GM18909 (cell line): ENCODE measurements at regions not wholly inside any gene's neighbourhood (a gene's known extent, or its start where the extent isn't known, plus 50 kb on each side); places are given as distances from the start of the nearest gene placed in this dataset.

Source experiments
- ATAC-seq: cut with Tn5 transposase; IDR thresholded peaks from one replicate; pipeline ENCODE4 v1.9.1; 2021; ENCODE audit warnings: mild to moderate bottlenecking; ENCODE audit not compliant: unreplicated experiment, poor library complexity

DNA sequence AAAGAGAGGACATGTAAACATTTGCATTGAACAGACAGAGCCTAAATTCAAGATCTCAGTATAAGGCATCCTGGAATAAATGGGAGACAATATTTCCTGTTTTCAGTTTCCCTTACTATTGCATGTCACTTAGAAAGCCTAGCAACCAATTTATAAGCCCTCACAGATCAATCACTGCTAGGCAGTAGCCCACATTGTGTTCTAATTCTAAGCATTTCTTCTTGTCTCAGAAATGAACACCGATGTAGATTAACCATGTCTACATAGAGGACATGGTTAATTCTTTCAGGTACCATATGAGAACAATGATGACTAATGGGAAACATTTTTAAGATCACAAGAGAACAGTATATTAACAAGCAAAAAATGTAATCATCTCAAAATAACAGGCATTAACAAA lies 79.6 kb upstream of the HMHB1 start:
- no peak for ATAC-seq

DNA sequence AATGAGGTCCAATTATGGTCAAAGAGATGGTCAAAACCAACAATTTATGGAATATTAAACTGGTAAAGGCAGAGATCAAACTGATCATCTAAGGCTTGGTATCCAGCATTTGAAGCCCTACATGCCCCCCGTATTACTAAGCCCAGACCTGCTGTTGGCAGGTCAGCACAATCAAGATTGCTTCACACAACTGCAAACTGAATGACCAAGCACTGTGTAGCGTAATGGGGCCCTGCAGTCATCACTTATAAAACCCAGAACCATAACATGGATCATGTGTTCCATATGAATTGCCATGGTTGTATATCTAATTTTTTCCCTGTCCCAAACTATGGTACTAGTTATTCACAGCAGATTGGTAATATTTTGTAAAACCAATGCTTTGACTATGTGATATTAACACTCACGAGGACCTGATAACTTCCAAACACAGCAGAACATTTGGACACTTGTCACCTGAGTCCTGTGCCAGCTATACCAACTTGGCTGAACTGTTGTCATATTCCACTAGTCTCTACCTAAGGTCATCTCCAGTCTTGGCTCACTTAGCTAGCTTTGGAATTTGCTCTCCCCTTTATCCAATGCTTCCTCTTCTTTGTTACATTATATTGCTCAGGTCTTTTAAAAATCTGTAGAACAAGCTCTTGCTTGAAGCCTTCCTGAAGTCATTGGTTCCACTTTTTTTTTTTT lies 81.7 kb upstream of the HMHB1 start:
- no peak for ATAC-seq

DNA sequence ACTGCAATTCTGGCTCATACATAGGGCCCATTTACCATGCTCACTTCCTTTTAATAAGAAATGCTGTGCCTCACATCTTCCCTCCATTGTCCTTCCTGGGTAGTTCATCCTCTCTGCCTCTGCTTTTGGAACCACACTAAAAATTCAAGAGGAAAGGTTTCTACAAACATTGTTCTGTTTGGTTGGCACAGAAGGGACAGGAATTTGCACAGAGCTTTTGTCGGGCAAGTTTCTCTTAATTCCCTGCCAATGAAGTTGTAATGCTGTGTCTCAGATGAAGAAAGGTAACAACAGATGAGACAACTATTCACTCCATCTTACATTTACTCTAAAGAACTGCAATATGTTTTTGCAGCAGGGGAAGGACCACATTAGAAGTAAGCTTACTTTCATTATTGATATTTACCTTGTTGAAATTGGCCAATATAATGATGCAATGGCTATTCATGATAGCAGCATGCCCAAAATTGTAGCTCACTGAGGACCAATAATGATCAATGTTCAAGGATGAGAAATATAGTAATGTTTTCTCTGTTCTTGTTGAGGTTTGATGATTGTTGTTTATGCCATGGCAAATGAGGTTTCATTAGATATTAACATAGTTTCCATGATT lies 82.5 kb upstream of the HMHB1 start:
- no peak for ATAC-seq

DNA sequence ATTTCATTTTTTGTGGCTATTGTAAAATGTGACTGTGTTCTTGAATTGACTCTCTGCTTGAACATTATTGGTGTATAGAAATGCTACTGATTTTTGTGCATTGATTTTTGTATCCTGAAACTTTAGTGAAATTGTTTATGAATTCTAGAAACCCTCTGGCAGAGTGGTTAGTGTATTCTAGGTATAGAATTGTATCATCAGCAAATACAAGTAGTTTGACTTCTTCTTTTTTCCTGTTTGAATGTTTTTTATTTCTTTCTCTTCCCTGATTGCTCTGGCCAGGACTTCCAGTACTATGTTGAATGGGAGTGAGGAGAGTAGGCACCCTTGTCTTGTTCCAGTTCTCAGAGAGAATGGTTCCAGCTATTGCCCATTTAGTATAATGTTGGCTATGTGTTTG lies 88.8 kb upstream of the HMHB1 start:
- ATAC-seq, result no peak

DNA sequence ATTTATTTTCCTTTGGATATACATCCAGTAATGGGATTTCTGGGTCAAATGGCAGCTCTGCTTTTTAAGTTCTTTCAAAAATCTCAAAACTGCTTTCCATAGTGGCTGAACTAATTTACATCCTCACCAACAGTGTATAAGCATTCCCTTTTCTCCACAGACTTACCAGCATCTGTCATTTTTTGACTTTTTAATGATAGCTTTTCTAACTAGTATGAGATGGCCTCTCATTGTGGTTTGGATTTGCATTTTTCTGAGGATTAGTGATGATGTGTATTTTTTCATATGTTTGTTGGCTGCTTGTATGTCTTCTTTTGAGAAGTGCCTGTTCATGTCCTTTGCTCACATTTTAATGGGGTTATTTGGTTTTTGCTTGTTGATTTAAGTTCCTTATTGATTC lies 90.0 kb upstream of the HMHB1 start:
- ATAC-seq, result no peak

- ATAC-seq, result no peak
Measured at GRCh38 chr5:143720689-143721088, 91.3 kb upstream of the HMHB1 start.

- no peak for ATAC-seq
Measured at GRCh38 chr5:143717400-143717799, 94.6 kb upstream of the HMHB1 start.

DNA sequence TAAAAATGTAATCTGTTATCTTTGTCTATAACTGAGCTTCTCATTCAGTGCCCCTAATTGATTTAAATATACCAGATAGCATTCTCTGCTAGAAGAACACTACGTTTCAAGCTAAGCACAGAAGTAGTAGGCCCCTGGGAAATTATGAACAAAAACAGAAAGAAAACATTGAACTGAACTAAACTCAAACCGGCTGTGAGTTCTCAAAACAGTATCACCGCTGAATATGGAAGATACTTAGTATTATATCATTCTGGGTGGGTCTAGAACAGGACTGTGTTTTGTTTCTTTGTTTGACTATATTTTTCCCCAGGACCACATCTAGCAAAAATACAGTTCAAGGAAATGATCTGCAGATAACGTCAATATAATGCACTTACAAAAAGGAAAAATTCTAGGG lies 95.1 kb upstream of the HMHB1 start:
- ATAC-seq, result no peak

- ATAC-seq, result no peak
Measured at GRCh38 chr5:143715616-143716015, 96.3 kb upstream of the HMHB1 start.

GRCh38 chr5:143714629-143715028 lies 97.3 kb upstream of the HMHB1 start:
- no peak for ATAC-seq

- no peak for ATAC-seq
Measured at GRCh38 chr5:143713047-143714003, 98.6 kb upstream of the HMHB1 start.

- ATAC-seq, result no peak
Measured at GRCh38 chr5:143708672-143709071, 103.3 kb upstream of the HMHB1 start.

GRCh38 chr5:143707806-143708205 lies 104.2 kb upstream of the HMHB1 start:
- no peak for ATAC-seq

DNA sequence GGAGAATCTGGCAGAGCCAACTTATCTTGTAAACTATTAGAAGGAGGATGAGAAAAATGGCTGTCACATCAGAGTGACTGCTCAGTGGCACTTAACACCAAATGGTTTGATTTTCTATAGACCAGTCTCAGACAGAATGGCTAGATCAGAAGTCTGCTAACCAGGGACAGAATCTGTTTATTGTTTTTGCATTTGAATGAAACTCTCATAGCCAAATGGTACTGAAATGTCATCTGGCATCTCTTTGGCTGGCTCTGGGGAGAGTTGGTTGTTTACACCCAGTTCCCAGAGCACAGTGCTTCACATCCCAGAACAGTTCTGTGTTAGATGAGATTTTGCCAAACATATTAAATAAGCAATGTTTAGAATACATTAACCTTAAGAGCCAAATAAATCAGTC lies 106.6 kb upstream of the HMHB1 start:
- ATAC-seq, result no peak

DNA sequence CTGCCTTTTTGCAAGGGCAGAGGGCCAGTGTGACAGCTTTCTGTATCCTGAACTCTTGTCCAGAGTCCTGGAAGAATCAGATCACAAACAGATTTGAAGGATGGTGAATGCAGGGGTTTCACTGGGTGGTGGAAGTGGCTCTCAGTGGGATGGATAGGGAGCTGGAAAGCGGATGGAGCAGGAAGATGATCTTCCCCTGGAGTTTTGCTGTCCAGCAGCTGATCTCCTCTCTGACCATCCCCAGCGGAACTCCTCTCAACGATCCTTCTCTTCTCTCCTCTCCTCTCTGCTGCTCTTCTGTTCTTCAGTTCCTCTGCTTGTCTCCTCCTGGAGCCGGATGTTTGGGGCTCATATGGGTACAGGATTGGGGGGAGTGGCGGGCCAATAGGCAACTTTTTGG lies 108.3 kb upstream of the HMHB1 start:
- no peak for ATAC-seq

DNA sequence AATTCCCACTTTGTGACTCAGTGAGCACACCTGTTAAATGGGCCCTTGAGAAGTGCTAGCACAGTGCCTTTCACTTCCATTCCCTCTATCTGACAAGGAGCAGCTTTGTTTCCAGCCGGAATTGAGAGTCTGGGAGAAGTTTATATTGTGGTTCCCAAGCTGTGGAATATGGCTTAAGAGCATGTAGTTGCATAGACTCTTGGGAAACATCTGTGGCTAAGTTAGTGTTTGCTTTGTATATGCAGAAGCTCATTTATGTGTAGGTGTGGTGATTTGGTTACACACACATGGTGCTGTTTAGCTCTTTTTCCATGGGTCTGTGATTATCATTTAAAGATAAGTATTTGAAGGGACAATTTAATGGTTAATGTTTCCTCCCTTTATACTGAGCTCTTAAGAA lies 110.5 kb upstream of the HMHB1 start:
- no peak for ATAC-seq

DNA sequence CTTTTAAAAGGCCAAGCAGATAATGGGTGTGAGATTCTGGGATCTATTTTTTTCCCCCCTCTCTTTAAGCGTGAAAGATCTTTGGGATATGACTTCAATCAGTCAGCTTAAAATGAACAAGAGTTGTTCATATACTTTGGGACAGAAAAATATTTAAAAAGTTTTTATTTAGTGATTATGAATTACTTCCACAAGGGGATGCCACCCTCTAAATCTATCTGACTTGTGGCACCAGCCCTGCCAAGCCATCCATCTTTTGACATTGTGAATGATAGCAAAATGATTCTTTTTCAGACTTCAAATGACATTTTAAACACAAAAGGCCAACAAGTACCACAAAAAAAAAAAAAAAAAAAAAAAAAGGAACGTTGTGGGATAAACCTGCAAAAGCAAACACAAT lies 111.0 kb upstream of the HMHB1 start:
- ATAC-seq, result no peak

DNA sequence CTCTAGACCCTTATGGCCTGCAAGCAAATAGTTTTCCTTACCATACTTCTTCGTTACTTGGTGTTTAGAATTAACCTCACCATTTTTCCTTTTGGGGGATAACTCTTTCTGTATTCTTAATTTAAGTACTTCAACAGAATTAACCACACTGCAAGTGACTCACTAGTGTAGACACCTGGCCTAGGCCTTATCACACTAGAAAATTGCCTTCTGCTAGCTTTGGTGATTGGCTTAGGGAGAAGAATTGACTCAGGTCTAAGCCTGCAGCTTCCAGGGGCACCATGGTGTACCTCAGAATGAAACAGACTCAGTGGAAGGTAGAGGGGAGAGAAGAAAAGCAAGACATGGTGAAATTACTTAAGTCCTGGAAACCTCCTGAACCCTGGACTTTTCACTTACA lies 112.8 kb upstream of the HMHB1 start:
- ATAC-seq, result no peak

DNA sequence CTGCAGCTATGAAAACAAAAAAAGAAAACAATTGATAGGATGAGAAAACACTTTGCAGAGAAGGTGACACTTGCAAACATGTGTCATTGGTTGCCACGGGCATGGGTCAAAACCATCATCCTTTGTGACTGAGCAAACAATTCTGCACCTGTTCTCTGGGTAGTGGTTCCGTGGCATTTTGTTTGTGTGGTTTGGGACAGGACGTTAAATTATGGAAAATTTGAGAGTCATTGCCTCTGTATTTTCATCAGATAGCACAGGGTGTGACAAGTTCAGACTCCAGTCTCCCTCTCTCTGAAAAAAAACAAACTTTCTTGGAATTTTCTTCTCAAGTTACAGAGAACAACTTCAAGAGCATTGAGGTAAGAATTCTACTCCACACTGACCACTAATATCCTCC lies 113.4 kb upstream of the HMHB1 start:
- ATAC-seq, result no peak

- no peak for ATAC-seq
Measured at GRCh38 chr5:143696921-143697320, 115.0 kb upstream of the HMHB1 start.

DNA sequence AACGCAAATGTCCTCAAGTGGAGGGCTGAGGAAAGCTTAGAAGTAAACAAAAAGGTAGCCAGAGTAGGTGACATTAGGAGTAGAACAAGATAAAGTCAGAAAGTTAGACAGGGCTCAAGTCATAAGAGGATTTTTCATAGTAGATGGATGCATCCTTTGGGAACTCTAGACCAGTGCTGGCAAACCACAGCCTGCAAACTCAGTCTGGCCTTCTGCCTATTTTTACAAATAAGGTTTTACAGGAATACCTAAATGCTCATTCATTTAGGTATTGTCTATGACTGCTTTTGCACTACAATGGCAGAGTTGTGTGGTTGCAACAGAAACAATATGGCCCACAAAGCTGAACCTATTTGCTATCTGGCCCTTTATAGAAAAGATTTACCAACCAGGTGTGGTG lies 116.0 kb upstream of the HMHB1 start:
- no peak for ATAC-seq
